ENCODE measurements at regions not wholly inside any gene's neighbourhood (a gene's known extent, or its start where the extent isn't known, plus 50 kb on each side); places are given as distances from the start of the nearest gene placed in this dataset.
"Not testable (repeated sequence)": the region's sequence is repeated elsewhere in the genome, so short reads cannot be mapped to it uniquely, and the experiment has no call there.

- no peak for DNase-seq
Observed at GRCh38 chr7:118843456-118843855, 619.0 kb downstream of the ANKRD7 start.

- no peak for DNase-seq
Observed at GRCh38 chr7:118844748-118845147, 620.2 kb downstream of the ANKRD7 start.

GRCh38 chr7:118845791-118846190 lies 621.3 kb downstream of the ANKRD7 start:
- no peak for DNase-seq

GRCh38 chr7:118846977-118847376 lies 622.5 kb downstream of the ANKRD7 start:
- no peak for DNase-seq

- peak; percentile 26 for DNase-seq
Observed at GRCh38 chr7:118855290-118855689, 630.8 kb downstream of the ANKRD7 start.

- DNase-seq, result no peak
Observed at GRCh38 chr7:118858651-118859149, 634.2 kb downstream of the ANKRD7 start.

- no peak for DNase-seq
Observed at GRCh38 chr7:118861581-118861980, 637.1 kb downstream of the ANKRD7 start.

GRCh38 chr7:118862740-118863139 lies 638.2 kb downstream of the ANKRD7 start:
- no peak for DNase-seq

- no peak for DNase-seq
Observed at GRCh38 chr7:118863966-118864365, 639.5 kb downstream of the ANKRD7 start.

- DNase-seq, result no peak
Observed at GRCh38 chr7:118867860-118868259, 643.4 kb downstream of the ANKRD7 start.

GRCh38 chr7:118869141-118869540 lies 644.6 kb downstream of the ANKRD7 start:
- not testable (repeated sequence) for DNase-seq

- no peak for DNase-seq
Observed at GRCh38 chr7:118870187-118870586, 645.7 kb downstream of the ANKRD7 start.

- peak; percentile 14 for DNase-seq
Observed at GRCh38 chr7:118872568-118872967, 648.1 kb downstream of the ANKRD7 start.

GRCh38 chr7:118877187-118877586 lies 652.7 kb downstream of the ANKRD7 start:
- no peak for DNase-seq

GRCh38 chr7:118878336-118878735 lies 653.8 kb downstream of the ANKRD7 start:
- DNase-seq, result no peak

- DNase-seq, result no peak
Observed at GRCh38 chr7:118898284-118898683, 673.8 kb downstream of the ANKRD7 start.

GRCh38 chr7:118902600-118902999 lies 678.1 kb downstream of the ANKRD7 start:
- no peak for DNase-seq

- DNase-seq, result no peak
Observed at GRCh38 chr7:118907911-118908527, 683.5 kb downstream of the ANKRD7 start.

- DNase-seq, result not testable (repeated sequence)
Observed at GRCh38 chr7:118916120-118916519, 691.6 kb downstream of the ANKRD7 start.

GRCh38 chr7:118918556-118918955 lies 694.1 kb downstream of the ANKRD7 start:
- DNase-seq, result peak; percentile 42

GRCh38 chr7:118938845-118939244 lies 714.3 kb downstream of the ANKRD7 start:
- peak; percentile 28 for DNase-seq

- no peak for DNase-seq
Observed at GRCh38 chr7:118944271-118944670, 719.8 kb downstream of the ANKRD7 start.

- no peak for DNase-seq
Observed at GRCh38 chr7:118945911-118946682, 721.6 kb downstream of the ANKRD7 start.

GRCh38 chr7:118948508-118948907 lies 724.0 kb downstream of the ANKRD7 start:
- no peak for DNase-seq

Data from NCI-H345 (cell line).